Sigmoid colon (tissue), 6 donors: ENCODE measurements at regions not wholly inside any gene's neighbourhood (a gene's known extent, or its start where the extent isn't known, plus 50 kb on each side); places are given as distances from the start of the nearest gene placed in this dataset.

Experiments used
- DNase-seq: peaks from one replicate; pipeline ENCODE4 v3.0.0-alpha.2; 2019
- H3K27ac ChIP-seq, 4 donors: fragments of 200-600 bp; sonication (generic); one replicate each; pipeline ENCODE4 v1.5.1; 2016 to 2019; ENCODE audit warnings: mild to moderate bottlenecking in 1 of 4
- H3K27me3 ChIP-seq, 3 donors: fragments of 200-600 bp; sonication (generic); one replicate each; pipeline ENCODE4 v1.5.1; 2019; ENCODE audit warnings: mild to moderate bottlenecking in 1 of 3
- H3K36me3 ChIP-seq, 4 donors: fragments of 200-600 bp; sonication (generic); one replicate each; pipeline ENCODE4 v1.5.1; 2016 to 2019
- H3K4me1 ChIP-seq, 4 donors: fragments of 200-600 bp; sonication (generic); one replicate each; pipeline ENCODE4 v1.5.1; 2017 to 2019
- H3K4me3 ChIP-seq, 4 donors: fragments of 200-600 bp; sonication (generic); one replicate each; pipeline ENCODE4 v1.5.1; 2017 to 2019; ENCODE audit warnings: mild to moderate bottlenecking in 2 of 4, moderate library complexity in 1 of 4
- H3K9me3 ChIP-seq, 4 donors: fragments of 200-600 bp in 3 of 4; sonication (generic) in 3 of 4; one replicate each; pipeline versions ENCODE4 v1.5.1 to v1.6.1; 2013 to 2019
- EP300 ChIP-seq, 4 donors: sonication (generic); formaldehyde crosslinking; IDR thresholded peaks; one replicate each; pipeline ENCODE4 v1.6.1; 2017; ENCODE audit warnings: antibody characterized with exemption in 4 of 4
- POLR2A ChIP-seq, 2 donors: fragments of 450-650 bp; IDR thresholded peaks; one replicate each; pipeline ENCODE4 v1.6.1; 2016; ENCODE audit warnings: antibody characterized with exemption in 2 of 2, mild to moderate bottlenecking in 2 of 2, moderate library complexity in 2 of 2
- POLR2AphosphoS5 ChIP-seq, 4 donors: sonication (generic); formaldehyde crosslinking; IDR thresholded peaks; one replicate each; pipeline ENCODE4 v1.6.1; 2017; ENCODE audit warnings: antibody characterized with exemption in 4 of 4
- WGBS, 2 donors: extraction: QIAGEN DNeasy Blood & Tissue Kit; methylation state at CpG; one replicate each; pipeline ENCODE4 v1.1.7; 2013; 5-methylcytosine and 5-hydroxymethylcytosine counted together
- intact Hi-C: fragments of 100-400 bp; cut with DNase I; formaldehyde crosslinking; loops from one replicate; pipeline ENCODE4 v1.15.1; 2023
- TF ChIP-seq, protein P1 (sequence below), 4 experiments: fragments of 450-650 bp in 3 of 4; fragments of 200-600 bp in 1 of 4; IDR thresholded peaks; one replicate each; pipeline ENCODE4 v1.5.1; 2016 to 2019; ENCODE audit warnings: antibody characterized with exemption in 4 of 4, mild to moderate bottlenecking in 3 of 4, moderate library complexity in 2 of 4
- donor health status: healthy with polysubstance abuse.
- donor health status: healthy.

DNA sequence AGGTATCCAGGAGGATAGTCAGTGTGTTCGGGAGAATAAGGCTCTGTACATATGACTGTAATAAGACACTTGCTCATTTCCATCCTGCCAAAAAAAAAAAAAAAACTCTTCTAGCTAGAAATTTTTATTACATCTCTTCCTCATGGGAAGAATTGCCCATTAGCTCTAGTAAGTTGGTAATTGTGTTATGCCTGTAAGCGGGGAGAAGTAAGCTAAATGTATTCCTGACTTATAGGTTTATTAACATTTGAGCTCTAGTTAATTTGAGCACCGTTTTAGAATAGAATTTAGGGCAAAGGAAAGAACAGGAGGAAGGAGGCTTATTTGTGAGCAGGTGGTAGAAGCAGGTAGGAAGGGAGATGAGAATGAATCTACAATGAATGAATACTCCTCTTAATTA is 1210.6 kb downstream of the SORCS1 start:
- Histone ChIP-seq H3K27ac (peak overlapping the region in 2 of 4 donors; percentile 83 to 86), H3K36me3 (no peaks in the 10 kb centered on the region), H3K27me3 (no peaks in the 10 kb centered on the region), H3K4me1 (peaks cover 0 to 29% (median 9%) of the 10 kb centered on the region in 4 donors), H3K9me3 (peaks cover 0 to 3% (median 0%) of the 10 kb centered on the region in 4 donors), H3K4me3 (no peak overlapping the region)
- DNase-seq, result no peak
- no peak for TF ChIP-seq POLR2A (IDR thresholded peaks at IDR 0.05)
- TF ChIP-seq EP300 (IDR thresholded peaks at IDR 0.05), result no peak
- TF ChIP-seq, protein P1, sequence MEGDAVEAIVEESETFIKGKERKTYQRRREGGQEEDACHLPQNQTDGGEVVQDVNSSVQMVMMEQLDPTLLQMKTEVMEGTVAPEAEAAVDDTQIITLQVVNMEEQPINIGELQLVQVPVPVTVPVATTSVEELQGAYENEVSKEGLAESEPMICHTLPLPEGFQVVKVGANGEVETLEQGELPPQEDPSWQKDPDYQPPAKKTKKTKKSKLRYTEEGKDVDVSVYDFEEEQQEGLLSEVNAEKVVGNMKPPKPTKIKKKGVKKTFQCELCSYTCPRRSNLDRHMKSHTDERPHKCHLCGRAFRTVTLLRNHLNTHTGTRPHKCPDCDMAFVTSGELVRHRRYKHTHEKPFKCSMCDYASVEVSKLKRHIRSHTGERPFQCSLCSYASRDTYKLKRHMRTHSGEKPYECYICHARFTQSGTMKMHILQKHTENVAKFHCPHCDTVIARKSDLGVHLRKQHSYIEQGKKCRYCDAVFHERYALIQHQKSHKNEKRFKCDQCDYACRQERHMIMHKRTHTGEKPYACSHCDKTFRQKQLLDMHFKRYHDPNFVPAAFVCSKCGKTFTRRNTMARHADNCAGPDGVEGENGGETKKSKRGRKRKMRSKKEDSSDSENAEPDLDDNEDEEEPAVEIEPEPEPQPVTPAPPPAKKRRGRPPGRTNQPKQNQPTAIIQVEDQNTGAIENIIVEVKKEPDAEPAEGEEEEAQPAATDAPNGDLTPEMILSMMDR (IDR thresholded peaks at IDR 0.05), result no peak
- no peak for TF ChIP-seq POLR2AphosphoS5 (IDR thresholded peaks at IDR 0.05)
- intact Hi-C loops, result loop anchor here (10.0 kb wide), 1 partner anchor 221 kb away; no protein-coding TSS in a partner anchor
- 81 to 86% methylated on average over 3 of the region's 3 CpGs for WGBS, 2 donors

DNA sequence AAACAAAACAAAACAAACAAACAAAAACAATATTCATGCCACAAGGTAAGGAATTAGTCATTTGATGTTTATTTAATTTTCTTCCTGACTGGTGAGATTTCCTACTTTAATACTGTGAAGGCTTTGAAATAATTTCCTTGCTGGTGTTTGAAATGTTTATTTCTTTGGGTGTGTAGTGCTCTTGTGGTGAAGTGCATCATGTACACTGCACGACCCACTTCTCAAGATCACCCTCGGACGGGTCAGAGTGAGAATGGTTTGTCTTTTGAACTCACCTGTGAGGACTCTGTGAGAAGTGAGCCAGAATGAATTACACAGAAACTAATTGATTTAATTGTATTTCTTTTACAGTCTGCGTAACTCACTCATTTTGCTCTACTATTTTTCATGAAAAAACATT is 1211.5 kb downstream of the SORCS1 start:
- Histone ChIP-seq H3K4me3 (no peak overlapping the region), H3K36me3 (no peaks in the 10 kb centered on the region), H3K27me3 (no peaks in the 10 kb centered on the region), H3K27ac (peak overlapping the region; percentile 36 to 86 (median 70)), H3K9me3 (peaks cover 0 to 3% (median 0%) of the 10 kb centered on the region in 4 donors), H3K4me1 (peaks cover 0 to 29% (median 9%) of the 10 kb centered on the region in 4 donors)
- WGBS, 2 donors, result 73 to 87% methylated on average over 4 of the region's 4 CpGs
- intact Hi-C loops, result loop anchor here (10.0 kb wide), 1 partner anchor 222 kb away; no protein-coding TSS in a partner anchor
- TF ChIP-seq POLR2AphosphoS5 (IDR thresholded peaks at IDR 0.05) (no peak), EP300 (IDR thresholded peaks at IDR 0.05) (no peak), POLR2A (IDR thresholded peaks at IDR 0.05) (no peak)
- TF ChIP-seq, protein P1 (IDR thresholded peaks at IDR 0.05), result no peak
- no peak for DNase-seq

DNA sequence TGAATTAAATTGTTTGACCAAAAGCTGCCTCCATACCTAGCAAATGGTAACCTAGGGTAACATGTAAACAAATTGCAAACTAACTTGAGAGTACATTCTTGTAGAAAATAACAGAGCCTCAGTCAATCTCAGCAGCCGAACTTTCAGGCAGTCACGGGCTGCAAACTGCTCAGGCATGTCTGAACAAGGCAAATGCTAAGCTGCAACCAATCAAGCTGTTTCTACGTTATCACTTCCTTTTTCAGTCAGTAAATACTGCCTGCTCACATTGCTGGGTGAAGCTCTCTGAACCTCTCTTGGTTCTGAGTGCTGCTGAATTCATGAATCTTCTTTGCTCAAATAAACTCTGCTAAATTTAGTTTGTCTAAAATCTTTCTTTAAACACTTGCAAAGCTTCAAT is 1212.4 kb downstream of the SORCS1 start:
- Histone ChIP-seq H3K27ac (peak overlapping the region; percentile 36 to 86 (median 70)), H3K4me3 (peak overlapping the region in 1 of 4 donors; percentile 7), H3K27me3 (no peaks in the 10 kb centered on the region), H3K9me3 (no peaks in the 10 kb centered on the region), H3K4me1 (peaks cover 0 to 29% (median 9%) of the 10 kb centered on the region in 4 donors), H3K36me3 (no peaks in the 10 kb centered on the region)
- TF ChIP-seq, protein P1 (IDR thresholded peaks at IDR 0.05), result no peak
- no peak for TF ChIP-seq POLR2A (IDR thresholded peaks at IDR 0.05)
- TF ChIP-seq EP300 (IDR thresholded peaks at IDR 0.05), result no peak
- peak in 1 of 4 donors; percentile 73 for TF ChIP-seq POLR2AphosphoS5 (IDR thresholded peaks at IDR 0.05)
- intact Hi-C loops, result loop anchor here (10.0 kb wide), 1 partner anchor 223 kb away; no protein-coding TSS in a partner anchor
- DNase-seq, result no peak
- 2 to 8% methylated on average over 3 of the region's 3 CpGs for WGBS, 2 donors

DNA sequence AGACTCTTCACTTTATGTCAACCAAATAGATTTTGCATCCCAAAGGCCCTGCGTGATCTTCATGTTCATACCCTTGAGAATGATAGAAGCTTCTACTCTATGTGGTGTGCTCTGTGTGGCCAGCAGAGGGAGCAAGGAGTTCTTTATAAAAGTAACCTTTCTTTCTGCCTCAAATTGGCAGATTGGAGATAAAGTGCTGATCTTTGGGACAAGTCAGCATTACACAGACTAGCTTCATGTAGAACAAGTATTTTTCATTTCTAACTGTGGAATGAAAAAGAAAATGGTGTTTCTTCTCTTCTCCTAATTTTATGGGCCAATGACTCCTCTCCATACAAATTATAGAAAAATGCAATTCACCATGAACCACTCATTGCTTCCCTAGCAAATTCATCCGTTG is 1214.1 kb downstream of the SORCS1 start:
- H3K27me3 ChIP-seq, result no peaks in the 10 kb centered on the region
- 51 to 56% methylated on average over 2 of the region's 2 CpGs for WGBS, 2 donors
- peak; percentile 68 for DNase-seq
- no peaks in the 10 kb centered on the region for H3K36me3 ChIP-seq
- no peaks in the 10 kb centered on the region for H3K9me3 ChIP-seq
- intact Hi-C loops, result loop anchor here (10.0 kb wide), 1 partner anchor 224 kb away; no protein-coding TSS in a partner anchor
- H3K4me1 ChIP-seq, result peaks cover 0 to 30% (median 9%) of the 10 kb centered on the region in 4 donors
- H3K4me3 ChIP-seq, result no peak overlapping the region
- H3K27ac ChIP-seq, result peak overlapping the region in 2 of 4 donors; percentile 83 to 86
- TF ChIP-seq, protein P1 (IDR thresholded peaks at IDR 0.05), result peak; percentile 18 to 83 (median 62)
- no peak for TF ChIP-seq POLR2A (IDR thresholded peaks at IDR 0.05)

DNA sequence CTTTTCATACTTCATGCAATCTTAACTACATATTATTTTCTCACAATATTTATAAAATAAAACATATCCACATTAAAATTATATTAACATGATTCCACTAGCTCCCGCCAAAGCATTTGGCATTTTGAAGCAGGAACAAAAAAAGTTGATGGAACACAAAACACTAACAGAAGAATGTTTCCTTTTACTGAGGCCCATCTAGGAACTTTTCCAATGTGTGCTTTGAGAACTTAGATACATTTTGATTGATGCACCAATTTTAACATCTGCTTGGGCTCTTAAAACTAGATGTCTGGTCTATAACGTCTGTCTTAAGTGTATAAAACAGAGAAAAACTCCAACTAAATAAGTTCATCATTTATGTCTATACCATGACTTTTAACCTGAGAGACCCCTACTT is 1214.8 kb downstream of the SORCS1 start:
- no peak for DNase-seq
- 52 to 53% methylated on average over 2 of the region's 2 CpGs for WGBS, 2 donors
- Histone ChIP-seq H3K4me1 (peaks cover 0 to 27% (median 9%) of the 10 kb centered on the region in 4 donors), H3K27me3 (no peaks in the 10 kb centered on the region), H3K4me3 (no peak overlapping the region), H3K36me3 (no peaks in the 10 kb centered on the region), H3K9me3 (no peaks in the 10 kb centered on the region), H3K27ac (peak overlapping the region in 1 of 4 donors; percentile 83)
- TF ChIP-seq POLR2AphosphoS5 (IDR thresholded peaks at IDR 0.05), result no peak
- TF ChIP-seq, protein P1 (IDR thresholded peaks at IDR 0.05), result no peak
- TF ChIP-seq EP300 (IDR thresholded peaks at IDR 0.05), result no peak
- TF ChIP-seq POLR2A (IDR thresholded peaks at IDR 0.05), result no peak
- intact Hi-C loops, result loop anchor here (10.0 kb wide), 1 partner anchor 225 kb away; no protein-coding TSS in a partner anchor
